ENCODE measurements at regions not wholly inside any gene's neighbourhood (a gene's known extent, or its start where the extent isn't known, plus 50 kb on each side); places are given as distances from the start of the nearest gene placed in this dataset.

GRCh38 chr12:69112616-69113015 is 126.8 kb upstream of the CPSF6 start:
- H2AFZ ChIP-seq (ENCODE audit: low read length) = no peak overlapping the region
- H2AK5ac ChIP-seq (ENCODE audit: low read depth, low read length) = no peak overlapping the region
- H3K9me3 ChIP-seq (replicated peaks in 1 of 2; ENCODE audit: control insufficient read depth in 2 of 2, insufficient read depth in 1 of 2, low read depth in 1 of 2, low read length in 2 of 2) = no peaks in the 10 kb centered on the region
- no peak overlapping the region for H2BK5ac ChIP-seq (ENCODE audit: low read length)
- H4K91ac ChIP-seq (ENCODE audit: low read depth, low read length, poor library complexity) = no peak overlapping the region
- no peak overlapping the region for H2BK12ac ChIP-seq (ENCODE audit: low read length)
- H3K18ac ChIP-seq (ENCODE audit: low read length) = no peak overlapping the region
- no peak overlapping the region for H3K23ac ChIP-seq (ENCODE audit: low read depth, low read length, poor library complexity)
- no CpG with 5 or more reads among the region's 4 CpGs for WGBS, 2 donors (ENCODE audit: extremely low coverage in 2 of 2, insufficient read length in 2 of 2, insufficient replicate concordance in 1 of 2)
- H3K36me3 ChIP-seq (replicated peaks in 1 of 2; ENCODE audit: control insufficient read depth in 2 of 2, insufficient read depth in 2 of 2, low read length in 2 of 2) = no peaks in the 10 kb centered on the region
- no peak overlapping the region for H4K8ac ChIP-seq (ENCODE audit: low read depth, low read length)
- no peak overlapping the region for H2BK120ac ChIP-seq (ENCODE audit: low read depth, low read length)
- H3K4ac ChIP-seq (ENCODE audit: low read length) = no peak overlapping the region
- H3K27ac ChIP-seq (replicated peaks; ENCODE audit: low read length) = no peak overlapping the region
- H3K4me3 ChIP-seq (ENCODE audit: low read length in 2 of 2) = no peak overlapping the region
- no peak overlapping the region for H3K4me2 ChIP-seq (ENCODE audit: insufficient read depth, low read length, poor library complexity, severe bottlenecking)
- H3K14ac ChIP-seq (ENCODE audit: low read length) = no peak overlapping the region
- H3K9ac ChIP-seq (ENCODE audit: low read depth, low read length, poor library complexity) = no peak overlapping the region
- DNase-seq (ENCODE audit: low spot score) = no peak
- no peaks in the 10 kb centered on the region for H3K79me1 ChIP-seq (ENCODE audit: low read depth, low read length)
- no peak overlapping the region for H2BK15ac ChIP-seq (ENCODE audit: low read length)
- H3K4me1 ChIP-seq (ENCODE audit: control insufficient read depth in 2 of 2, insufficient read depth in 1 of 2, low read depth in 1 of 2, low read length in 2 of 2) = peaks cover 2 to 3% of the 10 kb centered on the region in 2 donors
- peaks cover 0 to 2% (median 0%) of the 10 kb centered on the region in 3 experiments for H3K27me3 ChIP-seq (ENCODE audit: control insufficient read depth in 3 of 3, insufficient read depth in 3 of 3, low read depth in 1 of 3, low read length in 3 of 3)

GRCh38 chr12:69115099-69115498 is 124.3 kb upstream of the CPSF6 start:
- H2BK120ac ChIP-seq (ENCODE audit: low read depth, low read length) = no peak overlapping the region
- peaks cover 0 to 3% of the 10 kb centered on the region in 2 donors for H3K4me1 ChIP-seq (ENCODE audit: control insufficient read depth in 2 of 2, insufficient read depth in 1 of 2, low read depth in 1 of 2, low read length in 2 of 2)
- H2BK12ac ChIP-seq (ENCODE audit: low read length) = no peak overlapping the region
- H3K18ac ChIP-seq (ENCODE audit: low read length) = no peak overlapping the region
- no peak overlapping the region for H3K4me3 ChIP-seq (ENCODE audit: low read length in 2 of 2)
- no peak overlapping the region for H4K8ac ChIP-seq (ENCODE audit: low read depth, low read length)
- H4K91ac ChIP-seq (ENCODE audit: low read depth, low read length, poor library complexity) = no peak overlapping the region
- H3K27me3 ChIP-seq (ENCODE audit: control insufficient read depth in 3 of 3, insufficient read depth in 3 of 3, low read depth in 1 of 3, low read length in 3 of 3) = peaks cover 0 to 2% (median 0%) of the 10 kb centered on the region in 3 experiments
- no peak overlapping the region for H2BK5ac ChIP-seq (ENCODE audit: low read length)
- no peak overlapping the region for H2AK5ac ChIP-seq (ENCODE audit: low read depth, low read length)
- H3K9me3 ChIP-seq (replicated peaks in 1 of 2; ENCODE audit: control insufficient read depth in 2 of 2, insufficient read depth in 1 of 2, low read depth in 1 of 2, low read length in 2 of 2) = no peaks in the 10 kb centered on the region
- H2AFZ ChIP-seq (ENCODE audit: low read length) = no peak overlapping the region
- H3K79me1 ChIP-seq (ENCODE audit: low read depth, low read length) = no peaks in the 10 kb centered on the region
- H3K23ac ChIP-seq (ENCODE audit: low read depth, low read length, poor library complexity) = no peak overlapping the region
- H3K27ac ChIP-seq (replicated peaks; ENCODE audit: low read length) = no peak overlapping the region
- no peak for DNase-seq (ENCODE audit: low spot score)
- no peak overlapping the region for H3K9ac ChIP-seq (ENCODE audit: low read depth, low read length, poor library complexity)
- H3K36me3 ChIP-seq (replicated peaks in 1 of 2; ENCODE audit: control insufficient read depth in 2 of 2, insufficient read depth in 2 of 2, low read length in 2 of 2) = no peaks in the 10 kb centered on the region
- no peak overlapping the region for H3K4me2 ChIP-seq (ENCODE audit: insufficient read depth, low read length, poor library complexity, severe bottlenecking)
- H2BK15ac ChIP-seq (ENCODE audit: low read length) = no peak overlapping the region
- H3K14ac ChIP-seq (ENCODE audit: low read length) = no peak overlapping the region
- no CpG with 5 or more reads among the region's 3 CpGs for WGBS, 2 donors (ENCODE audit: extremely low coverage in 2 of 2, insufficient read length in 2 of 2, insufficient replicate concordance in 1 of 2)
- no peak overlapping the region for H3K4ac ChIP-seq (ENCODE audit: low read length)

- Histone ChIP-seq H3K4me1 (ENCODE audit: control insufficient read depth in 2 of 2, insufficient read depth in 1 of 2, low read depth in 1 of 2, low read length in 2 of 2) (peaks cover 0 to 3% of the 10 kb centered on the region in 2 donors), H3K14ac (ENCODE audit: low read length) (no peak overlapping the region), H3K9ac (ENCODE audit: low read depth, low read length, poor library complexity) (no peak overlapping the region), H3K23ac (ENCODE audit: low read depth, low read length, poor library complexity) (no peak overlapping the region), H3K4me2 (ENCODE audit: insufficient read depth, low read length, poor library complexity, severe bottlenecking) (no peak overlapping the region), H3K4me3 (ENCODE audit: low read length in 2 of 2) (no peak overlapping the region), H4K8ac (ENCODE audit: low read depth, low read length) (no peak overlapping the region), H2BK120ac (ENCODE audit: low read depth, low read length) (no peak overlapping the region), H3K27ac (replicated peaks; ENCODE audit: low read length) (no peak overlapping the region), H2BK12ac (ENCODE audit: low read length) (no peak overlapping the region), H4K91ac (ENCODE audit: low read depth, low read length, poor library complexity) (no peak overlapping the region), H3K9me3 (replicated peaks in 1 of 2; ENCODE audit: control insufficient read depth in 2 of 2, insufficient read depth in 1 of 2, low read depth in 1 of 2, low read length in 2 of 2) (no peaks in the 10 kb centered on the region), H3K4ac (ENCODE audit: low read length) (no peak overlapping the region), H3K79me1 (ENCODE audit: low read depth, low read length) (no peaks in the 10 kb centered on the region), H2AFZ (ENCODE audit: low read length) (peak overlapping the region; percentile 83), H3K36me3 (replicated peaks in 1 of 2; ENCODE audit: control insufficient read depth in 2 of 2, insufficient read depth in 2 of 2, low read length in 2 of 2) (no peaks in the 10 kb centered on the region), H2AK5ac (ENCODE audit: low read depth, low read length) (no peak overlapping the region), H3K27me3 (ENCODE audit: control insufficient read depth in 3 of 3, insufficient read depth in 3 of 3, low read depth in 1 of 3, low read length in 3 of 3) (peaks cover 0 to 2% (median 0%) of the 10 kb centered on the region in 3 experiments), H2BK15ac (ENCODE audit: low read length) (no peak overlapping the region), H2BK5ac (ENCODE audit: low read length) (no peak overlapping the region), H3K18ac (ENCODE audit: low read length) (no peak overlapping the region)
- WGBS, 2 donors (ENCODE audit: extremely low coverage in 2 of 2, insufficient read length in 2 of 2, insufficient replicate concordance in 1 of 2) = no CpG with 5 or more reads among the region's 9 CpGs
- DNase-seq (ENCODE audit: low spot score) = no peak
Measured at GRCh38 chr12:69115951-69116350, 123.4 kb upstream of the CPSF6 start.

- Histone ChIP-seq H3K4me1 (ENCODE audit: control insufficient read depth in 2 of 2, insufficient read depth in 1 of 2, low read depth in 1 of 2, low read length in 2 of 2) (peaks cover 0 to 3% of the 10 kb centered on the region in 2 donors), H3K27ac (replicated peaks; ENCODE audit: low read length) (no peak overlapping the region), H2BK5ac (ENCODE audit: low read length) (no peak overlapping the region), H3K79me1 (ENCODE audit: low read depth, low read length) (no peaks in the 10 kb centered on the region), H3K23ac (ENCODE audit: low read depth, low read length, poor library complexity) (no peak overlapping the region), H4K91ac (ENCODE audit: low read depth, low read length, poor library complexity) (no peak overlapping the region), H2BK15ac (ENCODE audit: low read length) (no peak overlapping the region), H2AK5ac (ENCODE audit: low read depth, low read length) (no peak overlapping the region), H3K4me2 (ENCODE audit: insufficient read depth, low read length, poor library complexity, severe bottlenecking) (no peak overlapping the region), H3K4ac (ENCODE audit: low read length) (no peak overlapping the region), H2BK12ac (ENCODE audit: low read length) (no peak overlapping the region), H3K36me3 (replicated peaks in 1 of 2; ENCODE audit: control insufficient read depth in 2 of 2, insufficient read depth in 2 of 2, low read length in 2 of 2) (no peaks in the 10 kb centered on the region), H3K18ac (ENCODE audit: low read length) (no peak overlapping the region), H2BK120ac (ENCODE audit: low read depth, low read length) (no peak overlapping the region), H3K27me3 (ENCODE audit: control insufficient read depth in 3 of 3, insufficient read depth in 3 of 3, low read depth in 1 of 3, low read length in 3 of 3) (no peaks in the 10 kb centered on the region), H3K9ac (ENCODE audit: low read depth, low read length, poor library complexity) (no peak overlapping the region), H2AFZ (ENCODE audit: low read length) (no peak overlapping the region), H3K14ac (ENCODE audit: low read length) (no peak overlapping the region), H3K9me3 (replicated peaks in 1 of 2; ENCODE audit: control insufficient read depth in 2 of 2, insufficient read depth in 1 of 2, low read depth in 1 of 2, low read length in 2 of 2) (no peaks in the 10 kb centered on the region), H4K8ac (ENCODE audit: low read depth, low read length) (no peak overlapping the region), H3K4me3 (ENCODE audit: low read length in 2 of 2) (no peak overlapping the region)
- DNase-seq (ENCODE audit: low spot score) = no peak
- no CpG with 5 or more reads among the region's 5 CpGs for WGBS, 2 donors (ENCODE audit: extremely low coverage in 2 of 2, insufficient read length in 2 of 2, insufficient replicate concordance in 1 of 2)
Measured at GRCh38 chr12:69117566-69118266, 121.7 kb upstream of the CPSF6 start.
